ENCODE measurements at regions not wholly inside any gene's neighbourhood (a gene's known extent, or its start where the extent isn't known, plus 50 kb on each side); places are given as distances from the start of the nearest gene placed in this dataset.

DNA sequence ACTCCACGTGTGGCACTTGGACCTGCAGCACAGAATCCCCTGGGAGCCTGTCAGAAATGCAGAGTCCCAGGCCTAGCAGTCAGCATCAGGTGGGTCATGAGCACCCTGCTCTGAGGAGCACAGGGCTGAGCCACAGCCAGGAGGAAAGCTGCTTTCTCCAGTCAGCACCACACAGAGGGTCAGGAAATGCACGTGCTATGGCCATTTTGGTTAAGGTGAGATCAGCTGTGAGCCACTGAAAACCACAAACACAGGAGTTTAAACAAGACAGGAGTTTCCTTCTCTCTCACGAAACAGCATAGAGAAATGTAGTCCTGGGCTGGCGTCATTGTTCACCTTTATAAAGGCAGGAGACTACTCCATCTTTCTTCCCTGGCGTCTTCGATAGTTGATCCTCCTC is 204.5 kb upstream of the SFSWAP start:
- TF ChIP-seq, protein P1, sequence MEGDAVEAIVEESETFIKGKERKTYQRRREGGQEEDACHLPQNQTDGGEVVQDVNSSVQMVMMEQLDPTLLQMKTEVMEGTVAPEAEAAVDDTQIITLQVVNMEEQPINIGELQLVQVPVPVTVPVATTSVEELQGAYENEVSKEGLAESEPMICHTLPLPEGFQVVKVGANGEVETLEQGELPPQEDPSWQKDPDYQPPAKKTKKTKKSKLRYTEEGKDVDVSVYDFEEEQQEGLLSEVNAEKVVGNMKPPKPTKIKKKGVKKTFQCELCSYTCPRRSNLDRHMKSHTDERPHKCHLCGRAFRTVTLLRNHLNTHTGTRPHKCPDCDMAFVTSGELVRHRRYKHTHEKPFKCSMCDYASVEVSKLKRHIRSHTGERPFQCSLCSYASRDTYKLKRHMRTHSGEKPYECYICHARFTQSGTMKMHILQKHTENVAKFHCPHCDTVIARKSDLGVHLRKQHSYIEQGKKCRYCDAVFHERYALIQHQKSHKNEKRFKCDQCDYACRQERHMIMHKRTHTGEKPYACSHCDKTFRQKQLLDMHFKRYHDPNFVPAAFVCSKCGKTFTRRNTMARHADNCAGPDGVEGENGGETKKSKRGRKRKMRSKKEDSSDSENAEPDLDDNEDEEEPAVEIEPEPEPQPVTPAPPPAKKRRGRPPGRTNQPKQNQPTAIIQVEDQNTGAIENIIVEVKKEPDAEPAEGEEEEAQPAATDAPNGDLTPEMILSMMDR (IDR thresholded peaks at IDR 0.05; ENCODE audit: borderline replicate concordance, control extremely low read depth, extremely low read depth, insufficient read depth, missing control alignments): no peak
- DNase-seq (ENCODE audit: low spot score): no peak
- in situ Hi-C loops (cut with MboI; ENCODE audit: low sequenced_read_pairs, unreplicated experiment): no loop called here

DNA sequence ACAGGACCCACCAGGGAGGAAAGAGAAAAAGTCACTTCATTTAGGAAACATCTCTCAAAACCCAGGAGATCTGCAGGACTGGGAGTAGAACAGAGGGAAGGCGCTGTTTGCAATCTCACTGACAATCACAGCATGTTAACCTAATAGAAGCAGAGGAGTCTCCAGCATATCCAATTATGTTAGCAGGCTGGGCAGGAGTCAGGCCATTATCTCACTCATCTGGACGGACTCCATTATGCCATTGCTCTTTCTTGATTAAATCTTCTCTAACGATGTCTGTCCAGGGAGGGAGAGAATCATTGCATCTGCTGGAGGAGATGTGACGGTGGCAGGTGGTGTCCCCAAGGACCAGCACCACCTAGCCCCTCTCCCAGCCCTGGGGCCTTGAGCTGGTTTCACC is 203.8 kb upstream of the SFSWAP start:
- DNase-seq (ENCODE audit: low spot score): no peak
- TF ChIP-seq, protein P1 (IDR thresholded peaks at IDR 0.05; ENCODE audit: borderline replicate concordance, control extremely low read depth, extremely low read depth, insufficient read depth, missing control alignments): no peak
- in situ Hi-C loops (cut with MboI; ENCODE audit: low sequenced_read_pairs, unreplicated experiment): no loop called here

DNA sequence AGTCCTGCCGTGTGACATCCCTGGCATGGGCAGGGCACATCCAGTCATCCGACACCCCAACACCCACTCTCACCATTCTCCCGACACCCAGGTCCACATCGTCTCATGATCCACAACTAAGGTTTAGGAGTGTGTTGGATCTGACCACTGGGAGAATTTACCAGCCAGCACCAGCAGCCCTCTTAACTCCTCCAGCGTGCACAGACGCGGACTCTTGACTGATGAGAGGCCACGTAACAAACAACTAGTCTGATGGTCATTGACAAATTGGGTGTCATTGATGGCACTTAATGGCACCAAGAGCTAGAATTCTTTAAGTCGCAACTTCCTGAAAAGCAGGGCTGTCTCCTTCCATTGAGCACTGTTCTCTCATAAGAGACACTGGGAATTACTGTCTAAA is 203.0 kb upstream of the SFSWAP start:
- in situ Hi-C loops (cut with MboI; ENCODE audit: low sequenced_read_pairs, unreplicated experiment): no loop called here
- DNase-seq (ENCODE audit: low spot score): no peak

DNA sequence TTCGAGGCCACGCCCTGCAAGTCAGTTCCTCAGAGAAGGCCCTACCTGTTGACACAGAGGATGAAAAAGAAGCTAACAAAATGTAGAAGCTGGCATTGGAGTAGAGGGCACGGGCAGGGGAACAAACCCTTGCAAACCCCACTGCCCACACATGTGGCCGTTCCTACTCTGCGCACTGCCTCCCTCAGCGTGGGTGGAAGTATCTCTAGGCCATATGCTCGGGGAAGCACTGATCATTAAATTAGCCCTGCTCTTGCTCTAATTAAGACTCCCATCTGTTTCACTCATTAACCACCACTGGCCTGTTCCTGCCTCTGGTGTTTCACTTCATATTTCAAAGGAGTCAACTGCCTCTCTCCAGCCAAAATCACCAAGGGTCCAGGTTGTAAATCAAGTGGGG is 201.2 kb upstream of the SFSWAP start:
- in situ Hi-C loops (cut with MboI; ENCODE audit: low sequenced_read_pairs, unreplicated experiment): no loop called here
- TF ChIP-seq, protein P1 (IDR thresholded peaks at IDR 0.05; ENCODE audit: borderline replicate concordance, control extremely low read depth, extremely low read depth, insufficient read depth, missing control alignments): no peak
- DNase-seq (ENCODE audit: low spot score): no peak

More for the DNA sequence above, 203.0 kb upstream of the SFSWAP start:
- TF ChIP-seq, protein P1 (IDR thresholded peaks at IDR 0.05; ENCODE audit: borderline replicate concordance, control extremely low read depth, extremely low read depth, insufficient read depth, missing control alignments): no peak

DNA sequence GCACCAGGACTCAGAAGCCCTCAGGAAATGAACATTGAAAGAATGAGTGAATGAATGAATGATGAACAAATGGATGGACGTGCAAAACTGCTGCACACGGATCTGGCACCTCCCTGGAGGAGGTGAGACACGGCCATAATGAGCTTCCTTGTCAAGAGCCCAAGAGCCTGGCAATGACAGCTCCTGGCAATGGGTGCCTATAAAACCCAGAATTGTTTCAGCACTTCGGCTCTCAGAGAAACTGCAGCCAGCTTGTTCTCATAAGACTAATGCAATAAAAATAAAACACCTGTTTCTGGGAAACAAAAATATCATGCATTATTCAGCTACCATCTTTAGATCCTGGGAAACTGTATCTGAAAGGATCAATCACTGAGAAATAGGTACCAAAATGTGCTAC is 200.5 kb upstream of the SFSWAP start:
- in situ Hi-C loops (cut with MboI; ENCODE audit: low sequenced_read_pairs, unreplicated experiment): no loop called here
- DNase-seq (ENCODE audit: low spot score): no peak
- TF ChIP-seq, protein P1 (IDR thresholded peaks at IDR 0.05; ENCODE audit: borderline replicate concordance, control extremely low read depth, extremely low read depth, insufficient read depth, missing control alignments): no peak

DNA sequence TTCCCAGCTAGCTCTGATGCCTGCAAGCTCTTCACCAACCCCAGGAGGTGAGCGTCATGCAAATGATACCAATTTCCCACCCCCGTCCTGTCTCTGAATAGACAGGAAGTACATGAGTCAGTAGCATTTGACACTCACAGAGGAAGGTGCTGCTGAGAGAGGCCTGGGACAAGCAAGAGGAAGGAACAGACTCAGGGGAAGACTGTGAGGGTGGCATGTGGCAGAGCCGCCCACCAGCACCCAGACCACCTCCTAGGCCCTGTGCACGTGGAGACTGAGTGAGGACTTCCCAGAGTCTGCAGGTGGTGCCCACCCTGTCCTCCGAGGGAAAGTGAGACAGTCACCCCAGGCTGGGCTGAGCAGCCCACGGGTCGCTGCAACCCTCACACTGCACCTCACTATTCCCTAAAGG is 199.5 kb upstream of the SFSWAP start:
- peak; percentile 88 for DNase-seq (ENCODE audit: low spot score)
- in situ Hi-C loops (cut with MboI; ENCODE audit: low sequenced_read_pairs, unreplicated experiment): no loop called here
- TF ChIP-seq, protein P1 (IDR thresholded peaks at IDR 0.05; ENCODE audit: borderline replicate concordance, control extremely low read depth, extremely low read depth, insufficient read depth, missing control alignments): no peak

Data from GM13976 (cell line).